GM21528 (cell line): ENCODE measurements at regions not wholly inside any gene's neighbourhood (a gene's known extent, or its start where the extent isn't known, plus 50 kb on each side); places are given as distances from the start of the nearest gene placed in this dataset.

ENCODE experiments used
- ATAC-seq: cut with Tn5 transposase; IDR thresholded peaks from one replicate; pipeline ENCODE4 v1.9.1; 2021; ENCODE audit warnings: mild to moderate bottlenecking, moderate library complexity; ENCODE audit not compliant: unreplicated experiment, low FRiP score

DNA sequence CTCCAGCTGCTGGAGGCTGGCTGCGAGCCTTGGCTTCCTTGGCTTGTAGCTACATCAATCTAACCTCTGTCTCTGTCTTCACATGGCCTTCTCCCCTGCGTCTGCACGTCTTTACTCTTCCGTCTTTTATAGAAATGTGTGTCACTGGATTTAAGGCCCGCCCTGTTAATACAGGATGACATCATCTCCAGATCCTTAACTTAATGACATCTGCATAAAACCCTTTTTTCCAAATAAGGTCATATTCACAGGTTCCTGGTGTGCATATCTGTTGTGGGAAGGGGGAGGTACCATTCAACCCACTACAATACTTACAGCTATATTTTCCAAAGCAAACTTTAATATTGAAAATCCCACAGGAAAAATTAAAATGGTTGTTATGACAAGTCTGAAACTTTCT is 165.3 kb upstream of the FOXD3 start:
- ATAC-seq, result no peak

DNA sequence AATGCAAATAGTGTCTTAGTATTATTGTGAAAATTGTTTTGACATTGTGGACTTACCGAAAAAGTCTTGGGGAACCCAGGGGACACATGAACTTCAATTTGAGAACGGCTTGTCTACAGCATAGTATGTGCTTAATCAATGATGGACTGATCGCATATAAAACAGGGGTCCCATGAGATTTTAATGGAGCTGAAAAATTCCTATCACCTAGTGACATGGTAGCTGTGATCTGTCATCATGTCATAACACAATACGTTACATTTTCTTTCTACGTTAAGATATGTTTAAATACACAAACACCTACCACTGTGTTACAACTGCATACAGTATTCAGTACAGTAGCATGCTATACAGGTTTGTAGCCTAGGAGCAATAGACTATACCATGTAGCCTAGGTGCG is 153.3 kb upstream of the FOXD3 start:
- no peak for ATAC-seq

DNA sequence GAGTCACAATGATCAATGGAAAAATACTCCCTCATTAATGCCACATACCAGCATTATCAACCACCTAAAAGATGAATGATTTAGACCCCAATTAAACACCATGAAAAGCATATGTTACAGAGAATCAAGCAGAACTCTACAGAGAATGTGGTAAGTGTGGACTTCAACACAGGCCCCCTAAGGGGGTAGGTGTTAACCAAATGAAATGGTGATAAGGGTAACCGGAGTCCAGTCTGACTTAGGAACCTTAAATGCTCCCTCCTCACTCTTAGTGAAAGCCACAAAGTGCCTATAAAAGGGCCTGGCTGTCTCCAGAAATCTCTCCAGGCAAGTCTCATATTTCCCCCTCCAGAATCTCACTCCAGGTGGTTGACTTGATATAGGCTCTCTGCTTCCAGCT is 149.2 kb upstream of the FOXD3 start:
- ATAC-seq, result no peak

DNA sequence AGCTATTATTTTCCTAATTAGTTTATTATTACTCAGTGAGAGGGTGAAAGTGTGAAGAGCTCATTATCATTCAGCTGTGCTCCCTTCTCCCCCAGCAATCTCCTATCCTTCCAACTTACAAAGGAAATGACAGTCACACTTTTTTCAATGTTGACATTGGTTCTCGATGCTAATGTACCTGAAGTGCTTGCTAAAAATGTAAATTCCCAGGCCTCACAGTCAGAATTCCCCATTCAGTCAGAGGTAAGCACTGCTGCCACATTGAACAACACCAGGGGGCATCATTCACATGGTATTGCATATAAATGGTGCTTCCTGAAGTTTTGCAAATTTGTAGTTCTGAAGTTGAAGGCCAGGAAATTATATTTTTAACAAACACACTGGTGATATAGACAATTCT is 132.7 kb upstream of the FOXD3 start:
- no peak for ATAC-seq

DNA sequence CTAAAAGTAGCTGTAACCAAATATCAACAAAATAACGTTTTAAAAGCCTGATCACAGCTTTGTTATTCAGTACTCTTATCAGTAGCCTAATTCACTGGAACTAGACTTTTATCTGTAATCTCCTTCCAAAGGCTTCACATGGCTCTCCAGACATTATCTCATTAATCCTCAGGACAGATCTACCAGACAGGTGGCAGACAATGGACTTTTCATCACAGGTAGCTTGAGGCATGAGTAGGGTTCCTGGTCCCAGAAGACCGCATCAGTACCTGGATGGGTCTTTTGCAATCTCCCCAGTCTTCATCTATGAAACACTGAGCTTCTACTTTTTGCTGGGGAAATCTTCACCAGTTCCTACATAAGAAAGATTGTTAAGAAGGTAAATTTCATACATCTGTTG is 132.2 kb upstream of the FOXD3 start:
- ATAC-seq, result no peak

DNA sequence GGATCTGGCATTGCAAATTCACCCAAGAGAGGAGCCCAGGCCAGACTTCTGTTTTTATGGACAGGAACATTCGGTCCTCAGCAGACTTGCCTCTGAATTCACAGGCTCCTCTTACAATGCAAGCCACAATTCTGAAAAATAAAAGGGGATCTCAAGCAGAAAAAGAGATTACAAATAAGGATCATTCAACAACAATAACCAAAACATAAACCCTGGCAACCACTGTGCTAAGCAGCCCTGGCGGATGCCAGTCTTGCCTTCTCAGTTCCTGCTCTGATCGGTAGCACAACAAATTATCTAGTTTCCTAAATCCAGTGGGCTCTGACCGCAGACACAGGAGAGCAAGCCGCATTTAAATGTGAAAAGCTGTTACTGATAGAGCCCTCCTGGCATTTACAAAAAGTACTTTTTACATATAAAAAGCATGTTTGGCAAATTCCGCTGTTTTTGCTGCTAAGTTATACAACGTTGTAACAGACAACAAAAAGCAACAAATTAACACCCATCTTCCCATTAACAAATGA is 123.4 kb upstream of the FOXD3 start:
- no peak for ATAC-seq

DNA sequence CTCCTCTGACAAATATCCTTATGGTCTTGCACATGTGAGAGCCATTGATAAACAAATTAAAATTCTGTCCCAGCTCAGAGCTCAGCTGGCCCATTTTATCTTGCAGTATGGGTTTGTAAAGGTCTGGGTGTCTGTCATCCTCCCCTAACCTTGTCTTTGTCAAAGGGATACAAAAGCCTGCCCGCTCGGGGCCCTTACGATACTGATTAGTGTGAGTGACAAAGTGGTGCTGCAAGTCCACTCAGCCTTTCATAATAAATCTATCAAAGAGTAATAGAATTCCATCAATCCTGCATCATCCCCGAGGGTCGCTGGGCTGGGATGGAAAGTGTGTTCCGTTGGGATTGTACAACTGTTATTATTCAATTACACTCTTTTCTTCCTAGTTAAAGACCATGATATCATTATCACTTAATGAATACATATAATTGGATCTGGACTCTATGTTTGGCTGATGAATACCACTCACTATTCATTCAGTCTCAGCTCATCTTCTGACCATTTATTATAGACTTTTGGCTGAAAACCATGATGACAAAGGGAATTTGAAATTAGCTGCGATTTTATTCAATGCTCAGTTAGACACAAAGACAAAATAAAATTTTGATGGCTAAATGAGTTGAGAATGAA is 122.5 kb upstream of the FOXD3 start:
- ATAC-seq, result no peak

DNA sequence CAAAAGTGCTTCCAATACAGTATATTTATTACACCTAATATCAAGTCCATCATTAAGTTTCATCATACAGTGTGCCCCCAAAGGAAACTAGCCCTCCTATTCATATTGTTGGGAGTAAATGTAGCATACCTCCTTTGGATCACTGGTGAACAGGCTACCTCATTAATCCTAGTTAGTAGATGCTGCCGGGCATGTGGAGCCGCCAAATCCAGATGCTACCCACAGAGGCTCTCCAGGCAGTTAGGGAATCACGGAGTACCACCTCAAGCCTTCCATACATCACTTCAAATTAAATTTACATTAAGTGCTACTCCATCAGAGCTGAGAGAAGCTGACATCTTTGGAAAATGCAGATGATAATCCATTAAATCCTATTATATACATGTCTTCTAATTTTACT is 121.7 kb upstream of the FOXD3 start:
- ATAC-seq, result no peak

DNA sequence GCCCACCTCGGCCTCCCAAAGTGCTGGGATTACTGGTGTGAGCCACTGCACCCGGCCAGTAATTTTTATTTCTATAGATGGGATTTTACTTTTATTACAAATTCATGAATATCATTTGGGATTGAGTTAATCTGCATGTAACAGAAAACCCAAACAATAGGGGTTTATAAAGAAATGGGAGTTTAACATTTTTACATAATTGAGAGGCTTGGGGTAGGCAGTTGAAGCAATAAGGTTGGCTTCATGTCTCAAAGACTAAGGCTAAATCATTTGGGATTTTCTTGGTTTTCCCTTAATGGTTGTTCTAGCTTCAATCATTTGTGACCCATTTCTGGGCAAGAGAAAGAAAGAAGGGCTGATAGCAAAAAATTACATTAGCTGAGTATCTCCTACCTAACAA is 118.7 kb upstream of the FOXD3 start:
- ATAC-seq, result no peak

DNA sequence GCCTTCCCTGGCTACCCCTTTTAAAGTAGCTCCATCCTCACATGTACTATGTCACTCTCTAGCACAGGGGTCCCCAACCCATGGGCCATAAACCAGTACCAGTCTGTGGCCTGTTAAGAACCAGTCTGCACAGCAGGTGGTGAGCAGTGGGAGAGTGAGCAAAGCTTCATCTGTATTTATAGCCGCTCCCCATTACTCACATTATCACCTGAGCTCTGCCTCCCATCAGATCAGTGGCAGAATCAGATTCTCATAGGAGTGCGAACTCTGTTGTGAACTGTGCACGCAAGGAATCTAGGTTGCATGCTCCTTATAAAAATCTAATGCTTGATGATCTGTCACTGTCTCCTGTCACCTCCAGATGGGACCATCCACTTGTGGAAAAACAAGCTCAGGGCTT is 116.6 kb upstream of the FOXD3 start:
- no peak for ATAC-seq

DNA sequence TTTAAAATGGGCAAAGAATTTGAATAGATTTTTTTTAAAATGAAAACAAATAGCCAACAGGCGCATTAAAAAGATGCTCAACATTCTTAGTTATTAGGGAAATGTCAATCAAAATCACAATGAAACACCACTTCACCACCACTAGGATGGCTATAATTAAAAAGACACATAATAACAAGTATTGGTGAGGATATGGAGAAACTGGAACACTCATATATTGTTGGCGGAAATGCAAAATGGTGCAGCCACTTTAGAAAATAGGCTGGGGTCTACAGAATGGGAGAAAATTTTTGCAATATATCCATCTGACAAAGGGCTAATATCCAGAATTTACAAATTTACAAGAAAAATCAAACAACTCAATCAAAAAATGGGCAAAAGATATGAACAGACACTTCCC is 107.8 kb upstream of the FOXD3 start:
- no peak for ATAC-seq

DNA sequence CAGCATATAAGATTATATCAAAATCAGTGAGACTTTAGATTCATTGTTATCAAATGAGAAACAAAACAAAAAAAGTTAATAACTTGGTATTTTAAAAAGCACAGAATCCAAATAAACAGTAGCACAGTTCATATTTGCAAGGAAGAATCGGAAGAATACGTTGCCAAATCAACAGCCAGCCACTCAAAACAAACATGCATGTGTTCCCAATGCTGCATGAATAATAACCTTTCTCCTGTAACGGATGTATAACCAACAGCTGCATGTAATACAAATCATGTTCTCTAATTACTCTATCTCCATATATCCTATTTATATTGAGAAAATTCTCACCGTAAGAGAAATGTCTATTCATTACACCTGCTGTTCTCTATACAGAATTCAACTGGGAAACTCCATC is 98.9 kb upstream of the FOXD3 start:
- no peak for ATAC-seq

DNA sequence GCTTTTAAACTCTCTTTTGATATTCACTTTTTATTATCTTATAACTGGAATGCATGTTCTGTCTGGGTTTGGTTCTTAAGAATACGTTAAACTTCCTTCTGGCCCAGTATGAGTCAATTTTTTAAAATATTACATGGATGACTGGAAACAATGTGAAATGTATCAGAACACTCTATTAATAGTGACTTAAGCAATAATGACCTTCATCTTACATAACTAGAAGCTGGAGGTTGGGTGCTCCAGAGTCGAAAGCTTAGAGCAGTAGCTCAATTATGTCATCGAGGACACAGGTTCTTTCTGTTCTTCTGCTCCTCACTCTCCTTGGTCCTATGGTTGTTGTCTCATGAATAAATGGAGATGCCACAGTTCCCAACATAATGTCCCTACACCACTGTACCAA is 91.6 kb upstream of the FOXD3 start:
- ATAC-seq, result no peak

DNA sequence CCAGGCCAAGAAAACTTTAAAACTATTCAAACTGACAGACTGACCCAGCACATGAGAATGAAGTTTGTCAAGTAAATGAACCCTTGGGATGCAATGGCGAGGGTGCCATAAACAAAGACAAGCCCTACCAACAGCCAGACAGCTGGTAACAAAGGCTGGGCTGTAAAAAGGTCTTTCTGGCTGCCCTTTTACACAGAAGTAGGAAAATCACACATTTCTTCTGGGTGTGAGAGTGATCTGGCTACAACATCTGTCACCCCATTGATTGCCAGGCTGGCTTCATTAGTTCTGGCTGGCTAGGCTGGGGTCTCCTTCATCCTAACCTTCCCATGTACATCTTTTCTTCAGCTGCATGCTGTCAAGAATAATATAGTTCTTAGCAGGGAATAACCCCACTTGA is 83.6 kb upstream of the FOXD3 start:
- ATAC-seq, result no peak

DNA sequence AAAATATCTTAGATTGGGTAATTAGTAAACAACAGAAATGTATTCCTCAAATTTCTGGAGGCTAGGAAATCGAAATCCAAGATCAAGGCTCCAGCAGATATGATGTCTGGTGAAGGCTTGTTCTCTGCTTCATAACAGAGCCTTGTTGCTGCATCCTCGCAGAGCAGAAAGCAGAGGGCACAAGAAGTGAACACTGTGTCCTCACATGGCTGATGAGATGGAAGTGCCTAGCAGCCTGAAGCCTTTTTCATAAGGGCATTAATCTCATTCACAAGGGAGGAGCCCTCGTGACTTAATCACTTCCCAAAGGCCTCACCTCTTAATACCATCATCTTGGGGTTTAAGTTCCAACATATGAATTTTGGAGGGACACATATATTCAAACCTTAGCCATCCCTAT is 77.2 kb upstream of the FOXD3 start:
- no peak for ATAC-seq

DNA sequence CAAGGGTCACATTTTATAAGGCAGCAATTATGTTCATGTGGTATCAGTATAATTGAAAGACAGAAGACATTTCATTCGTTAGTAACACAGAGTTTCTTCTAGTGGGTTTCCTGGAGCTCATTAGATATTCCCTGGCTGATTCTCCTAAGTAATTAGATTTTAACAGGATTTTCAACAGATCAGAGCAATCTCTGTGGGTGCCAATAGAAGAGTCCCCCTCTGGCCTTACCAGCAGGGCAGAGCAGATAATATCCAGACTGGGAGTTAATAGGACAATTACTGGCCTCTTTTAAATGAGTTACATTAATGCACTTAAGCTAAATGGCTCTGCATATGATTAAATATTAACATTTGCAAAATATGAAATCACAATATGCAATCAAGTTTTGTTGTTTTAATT is 74.2 kb upstream of the FOXD3 start:
- ATAC-seq, result no peak

DNA sequence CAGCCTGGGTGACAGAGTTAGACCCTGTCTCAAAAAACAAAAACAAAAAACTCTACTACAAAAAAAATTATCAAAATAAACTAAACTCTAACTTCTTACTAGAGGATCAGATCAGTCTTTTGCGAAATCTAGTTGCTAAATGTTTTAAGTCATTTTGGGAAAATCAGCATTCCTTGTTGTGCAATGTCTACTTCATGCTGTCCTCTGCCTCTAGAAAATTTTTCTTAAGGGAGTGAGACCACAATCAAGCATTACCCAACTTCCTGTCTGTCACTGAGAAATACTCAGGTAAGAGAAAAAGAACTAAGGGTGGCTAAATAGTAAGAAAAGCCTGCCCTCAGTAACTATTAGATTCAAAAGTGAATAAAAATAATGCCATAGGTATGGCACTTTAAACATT is 67.2 kb upstream of the FOXD3 start:
- no peak for ATAC-seq

DNA sequence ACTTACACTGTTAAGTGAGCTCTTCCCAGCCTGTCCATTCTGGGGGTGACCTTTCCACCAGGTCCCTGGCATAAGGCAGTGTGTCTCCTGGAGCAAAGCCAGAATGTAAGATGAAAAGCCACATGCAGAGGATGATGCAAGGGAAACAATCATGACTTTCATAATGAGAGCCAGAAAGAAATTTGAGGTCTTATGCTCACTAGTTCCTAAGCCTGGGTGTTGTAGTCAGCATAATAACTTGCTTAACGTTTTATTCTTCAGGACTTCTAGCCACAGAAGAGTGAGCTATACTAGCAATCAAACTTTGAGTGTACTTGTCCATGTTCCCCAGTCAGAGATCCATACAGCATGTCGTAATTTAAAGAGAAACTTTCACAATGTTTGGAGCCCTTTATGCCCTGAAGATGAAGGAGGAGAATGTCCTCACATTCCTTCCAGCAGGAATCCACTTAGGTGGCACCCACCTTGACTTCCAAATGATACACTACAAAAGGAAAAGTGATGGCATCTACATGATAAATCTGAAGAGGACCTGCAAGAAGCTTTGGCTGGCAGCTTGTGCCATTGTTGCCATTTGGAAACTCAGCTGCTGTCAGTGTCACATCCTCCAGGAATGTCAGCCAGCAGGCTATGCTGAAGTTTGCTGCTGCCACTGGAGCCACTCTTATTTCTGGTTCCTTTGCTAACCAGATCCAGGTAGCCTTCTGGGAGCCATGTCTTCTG is 60.5 kb upstream of the FOXD3 start:
- ATAC-seq, result no peak

DNA sequence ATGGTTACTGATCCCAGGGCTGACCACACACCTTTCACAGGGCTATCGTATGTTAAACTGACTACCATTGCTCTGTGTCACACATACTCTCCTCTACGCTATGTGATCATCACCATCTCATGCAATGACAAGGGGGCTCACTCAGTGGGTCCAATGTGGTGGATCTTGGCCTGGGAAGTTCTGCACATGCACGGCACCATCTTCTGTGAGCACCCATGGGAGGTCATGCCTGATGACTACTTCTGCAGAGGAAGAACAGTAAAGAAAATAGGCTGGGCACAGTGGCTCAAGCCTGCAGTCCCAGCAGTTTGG is 60.0 kb upstream of the FOXD3 start:
- ATAC-seq, result no peak

DNA sequence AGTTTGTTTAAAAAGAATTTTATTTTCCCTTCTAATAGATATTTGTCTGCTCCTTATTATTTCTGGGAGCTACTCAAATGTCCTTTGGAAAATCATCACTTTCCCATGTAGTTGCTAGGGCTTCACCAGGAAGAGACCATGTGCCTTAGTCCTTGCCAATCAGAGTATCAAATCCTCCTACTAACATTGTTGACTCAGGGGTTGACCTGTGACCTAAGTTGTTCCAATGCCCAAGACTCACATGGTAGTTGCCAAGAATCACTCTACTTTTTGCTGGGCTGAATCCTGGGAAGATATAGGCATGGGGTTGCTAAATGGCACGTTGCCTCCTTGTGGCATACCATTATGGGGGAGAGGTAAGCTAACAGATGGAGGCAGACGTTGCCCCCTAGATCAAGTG is 58.2 kb upstream of the FOXD3 start:
- no peak for ATAC-seq

DNA sequence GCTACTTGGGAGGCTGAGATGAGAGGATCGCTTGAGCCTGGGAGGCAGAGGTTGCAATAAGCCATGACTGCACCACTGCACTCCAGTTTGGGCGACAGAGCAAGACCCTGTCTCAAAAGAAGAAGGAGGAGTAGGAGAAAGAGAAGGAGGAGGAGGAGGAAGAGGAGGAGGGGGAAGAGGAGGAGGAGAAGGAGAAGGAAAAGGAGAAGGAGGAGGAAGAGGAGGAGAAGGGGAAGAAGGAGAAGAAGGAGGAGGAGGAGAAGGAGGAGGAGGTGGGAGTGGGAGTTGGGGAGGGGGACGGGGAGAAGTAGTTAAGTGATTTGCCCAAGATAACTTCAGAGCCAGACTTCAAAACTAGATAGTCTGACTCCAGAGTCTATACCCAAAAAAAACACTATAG is 55.5 kb upstream of the FOXD3 start:
- ATAC-seq, result no peak

DNA sequence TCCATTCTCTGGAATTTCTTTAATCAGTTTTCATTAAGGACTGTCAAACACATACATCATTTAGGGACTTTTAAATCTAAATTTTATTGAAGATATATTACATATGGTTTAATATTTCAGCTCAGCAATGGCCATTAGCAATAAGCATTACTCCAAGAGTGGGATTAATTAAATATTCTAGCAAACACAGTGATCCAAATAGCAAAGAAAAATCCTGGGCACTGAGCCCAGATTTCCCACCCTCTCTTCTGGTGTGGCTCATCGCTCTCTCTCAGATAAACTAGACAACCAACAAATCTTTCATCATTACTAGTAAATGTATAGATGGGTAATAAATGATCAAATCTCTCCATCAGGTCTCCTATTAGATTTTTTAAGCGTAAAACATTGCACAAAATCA is 53.5 kb upstream of the FOXD3 start:
- ATAC-seq, result no peak

DNA sequence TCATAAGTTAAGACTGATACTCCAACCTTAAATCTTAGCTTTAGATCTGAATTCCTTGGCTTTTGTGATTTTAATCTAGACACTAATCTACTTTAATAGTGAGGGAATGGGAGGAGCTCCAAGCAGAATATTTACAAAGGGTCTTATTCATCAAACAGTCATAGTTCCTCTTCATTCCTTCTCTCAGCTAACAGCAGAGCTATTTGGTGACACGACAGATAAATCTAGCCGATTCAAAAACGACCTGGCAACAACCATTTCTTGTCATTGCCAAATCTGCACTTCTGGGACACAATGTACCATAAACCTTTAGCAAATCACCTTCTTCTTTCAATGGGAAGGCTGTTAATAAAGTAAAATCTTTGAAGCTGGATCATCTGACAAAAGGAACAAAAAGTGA is 52.8 kb upstream of the FOXD3 start:
- ATAC-seq, result no peak
